ENCODE measurements at regions not wholly inside any gene's neighbourhood (a gene's known extent, or its start where the extent isn't known, plus 50 kb on each side); places are given as distances from the start of the nearest gene placed in this dataset.

DNA sequence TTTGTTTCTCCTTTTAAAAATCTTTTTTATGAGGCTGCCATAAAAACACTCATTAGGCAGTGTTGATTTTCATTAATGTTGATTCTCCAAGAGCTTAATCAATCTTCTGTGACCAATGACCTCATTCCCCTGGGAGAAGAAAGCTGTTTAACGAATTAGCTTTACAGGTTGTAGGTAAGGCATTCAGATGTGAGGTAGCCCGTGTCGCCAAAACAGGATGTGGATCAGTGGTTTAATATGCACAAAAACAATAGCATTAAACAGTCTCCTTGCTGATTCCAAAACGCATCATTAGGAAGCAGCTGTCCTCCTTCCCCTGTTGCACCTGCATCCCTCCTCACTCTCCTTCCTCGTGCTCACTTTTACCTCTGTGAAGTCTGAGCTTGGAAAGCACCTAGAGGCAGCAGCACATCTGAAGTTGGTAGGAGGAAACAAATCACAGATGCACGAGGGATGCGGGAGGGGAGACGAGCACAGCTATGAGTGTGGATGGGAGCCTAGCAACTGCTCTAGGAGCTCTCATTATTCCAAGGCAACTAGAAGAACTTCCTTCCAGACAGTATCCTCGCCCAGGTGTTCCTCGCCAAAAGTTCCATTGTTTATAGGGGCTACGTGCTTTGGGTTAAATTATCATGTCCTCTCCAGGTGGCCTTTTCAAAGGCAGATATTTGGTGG, 179.4 kb upstream of the SNX19 start:
- H3K27ac ChIP-seq, result no peak overlapping the region
- TF ChIP-seq, protein P1, sequence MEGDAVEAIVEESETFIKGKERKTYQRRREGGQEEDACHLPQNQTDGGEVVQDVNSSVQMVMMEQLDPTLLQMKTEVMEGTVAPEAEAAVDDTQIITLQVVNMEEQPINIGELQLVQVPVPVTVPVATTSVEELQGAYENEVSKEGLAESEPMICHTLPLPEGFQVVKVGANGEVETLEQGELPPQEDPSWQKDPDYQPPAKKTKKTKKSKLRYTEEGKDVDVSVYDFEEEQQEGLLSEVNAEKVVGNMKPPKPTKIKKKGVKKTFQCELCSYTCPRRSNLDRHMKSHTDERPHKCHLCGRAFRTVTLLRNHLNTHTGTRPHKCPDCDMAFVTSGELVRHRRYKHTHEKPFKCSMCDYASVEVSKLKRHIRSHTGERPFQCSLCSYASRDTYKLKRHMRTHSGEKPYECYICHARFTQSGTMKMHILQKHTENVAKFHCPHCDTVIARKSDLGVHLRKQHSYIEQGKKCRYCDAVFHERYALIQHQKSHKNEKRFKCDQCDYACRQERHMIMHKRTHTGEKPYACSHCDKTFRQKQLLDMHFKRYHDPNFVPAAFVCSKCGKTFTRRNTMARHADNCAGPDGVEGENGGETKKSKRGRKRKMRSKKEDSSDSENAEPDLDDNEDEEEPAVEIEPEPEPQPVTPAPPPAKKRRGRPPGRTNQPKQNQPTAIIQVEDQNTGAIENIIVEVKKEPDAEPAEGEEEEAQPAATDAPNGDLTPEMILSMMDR (conservative IDR thresholded peaks at IDR 0.05), result no peak

DNA sequence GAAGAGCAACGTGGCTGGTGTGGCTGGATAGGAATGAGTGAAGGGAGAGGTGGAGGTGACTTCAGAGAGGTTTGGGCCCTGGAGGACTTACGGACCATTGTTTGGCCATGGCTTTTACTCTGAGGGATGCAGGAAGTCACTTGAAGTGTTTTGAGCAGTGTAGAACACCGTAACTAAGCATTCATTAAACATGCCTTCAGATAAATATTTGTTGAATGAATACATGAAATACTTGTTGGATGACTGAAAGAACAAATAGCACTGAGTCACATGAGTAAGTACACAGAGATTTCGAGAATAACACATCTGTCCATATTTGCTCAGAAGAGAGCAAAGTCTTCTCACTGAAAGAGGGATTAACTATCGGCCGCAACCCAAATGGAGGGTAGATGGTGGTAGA, 182.7 kb upstream of the SNX19 start:
- no peak overlapping the region for H3K27ac ChIP-seq
- TF ChIP-seq, protein P1 (conservative IDR thresholded peaks at IDR 0.05), result no peak

DNA sequence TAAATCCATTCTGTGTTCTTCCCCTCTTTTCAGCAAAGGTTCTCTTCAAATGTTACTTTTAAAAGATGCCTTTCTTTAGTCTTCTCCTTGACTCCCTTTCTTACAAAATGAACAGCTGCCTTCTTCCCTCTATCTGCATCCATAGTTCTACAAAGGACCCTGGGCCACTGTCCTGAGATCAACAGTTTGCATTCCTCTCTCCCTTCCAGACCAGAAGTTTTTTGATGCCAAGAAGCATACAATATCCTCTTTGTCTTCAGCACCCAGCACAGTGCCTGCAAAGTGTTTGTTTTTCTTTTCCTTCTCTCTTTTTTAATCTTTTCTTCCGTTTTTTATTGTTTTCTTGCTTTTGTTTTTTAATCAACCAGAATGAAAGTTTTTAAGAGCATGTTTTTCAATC, 183.5 kb upstream of the SNX19 start:
- H3K27ac ChIP-seq, result no peak overlapping the region
- TF ChIP-seq, protein P1 (conservative IDR thresholded peaks at IDR 0.05), result no peak

DNA sequence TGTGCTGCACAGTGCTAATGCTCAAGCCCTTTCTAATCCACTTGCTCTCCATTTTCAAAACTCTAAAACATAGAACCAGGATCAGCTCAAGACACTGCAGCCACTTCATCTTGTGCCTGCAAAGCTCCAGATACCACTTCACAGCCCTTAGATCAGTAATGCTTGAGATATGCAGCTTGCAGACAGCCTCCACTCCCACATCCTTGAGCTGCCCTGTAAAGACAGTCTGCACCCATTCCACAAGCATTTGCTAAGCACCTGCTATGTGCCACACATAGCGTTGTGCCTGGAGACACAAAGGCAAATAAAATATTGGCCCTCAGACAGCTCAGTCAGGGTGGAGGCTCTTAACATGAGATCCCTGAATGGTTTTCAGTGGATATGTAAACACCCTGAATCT, 192.5 kb upstream of the SNX19 start:
- no peak overlapping the region for H3K27ac ChIP-seq
- TF ChIP-seq, protein P1 (conservative IDR thresholded peaks at IDR 0.05), result no peak

DNA sequence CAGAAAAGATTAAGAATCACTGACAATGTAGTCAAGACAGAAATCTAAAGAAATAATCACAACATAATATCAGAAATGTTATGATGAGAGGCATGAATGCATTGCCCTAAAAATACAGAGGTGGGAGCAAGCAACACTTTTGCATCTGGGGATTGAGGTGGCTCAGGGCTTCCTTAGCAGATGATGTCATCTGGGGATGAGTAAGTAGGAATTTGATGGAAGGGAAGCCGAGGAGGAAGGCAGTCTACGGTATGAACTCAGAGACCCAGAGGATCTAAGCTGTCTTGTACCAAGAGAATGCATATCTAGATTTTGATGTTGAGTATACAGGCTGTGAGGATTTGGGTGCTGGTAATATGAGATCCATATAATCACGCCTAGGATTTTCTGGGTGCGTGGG, 193.0 kb upstream of the SNX19 start:
- TF ChIP-seq, protein P1 (conservative IDR thresholded peaks at IDR 0.05), result no peak

DNA sequence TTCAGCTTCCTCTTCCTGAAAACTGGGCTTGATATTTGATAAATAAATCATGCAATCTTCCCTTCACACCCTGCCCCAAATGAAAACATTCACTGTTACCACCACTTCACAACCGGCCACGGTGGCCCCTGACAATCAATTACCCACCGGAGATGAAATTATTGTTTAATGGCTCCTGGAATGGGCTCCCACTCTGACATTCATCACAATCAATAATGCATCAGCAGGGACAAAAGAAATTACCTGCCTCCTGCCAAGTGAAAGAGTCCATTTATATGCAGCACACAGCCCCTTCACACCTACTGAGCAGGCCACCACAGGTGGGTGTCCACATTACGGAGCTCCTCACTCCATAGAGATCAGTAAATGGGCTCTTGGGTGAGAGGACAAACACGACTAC, 193.5 kb upstream of the SNX19 start:
- H3K27ac ChIP-seq, result no peak overlapping the region
- TF ChIP-seq, protein P1 (conservative IDR thresholded peaks at IDR 0.05), result no peak

More for the DNA sequence above, 193.0 kb upstream of the SNX19 start:
- H3K27ac ChIP-seq, result no peak overlapping the region

DNA sequence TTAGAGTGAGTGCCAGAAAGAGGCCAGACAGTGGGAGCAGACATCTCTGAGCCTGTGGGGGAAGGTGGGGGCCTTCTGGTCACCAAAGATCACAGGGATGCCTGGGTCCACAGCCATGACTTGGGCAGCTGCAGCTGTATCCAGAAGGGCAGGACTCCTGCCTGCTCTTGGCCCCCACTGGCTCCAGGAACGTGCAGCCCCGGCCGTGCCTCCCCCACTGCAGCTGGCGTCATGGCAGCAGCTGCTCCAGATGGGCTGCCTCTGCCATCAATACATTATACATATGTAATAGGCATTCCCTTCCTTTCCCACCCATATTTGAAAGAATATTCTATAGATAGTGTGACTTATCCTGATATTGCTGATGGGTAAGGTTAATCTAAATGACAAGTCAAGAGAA, 195.5 kb upstream of the SNX19 start:
- TF ChIP-seq, protein P1 (conservative IDR thresholded peaks at IDR 0.05), result no peak

More for the DNA sequence above, 195.5 kb upstream of the SNX19 start:
- H3K27ac ChIP-seq, result no peak overlapping the region

All from VCaP (cell line).